Esophagus muscularis mucosa (tissue), 4 donors: ENCODE measurements at regions not wholly inside any gene's neighbourhood (a gene's known extent, or its start where the extent isn't known, plus 50 kb on each side); places are given as distances from the start of the nearest gene placed in this dataset.

Experiments
- DNase-seq: peaks from one replicate; pipeline ENCODE4 v3.0.0-alpha.2; 2017; ENCODE audit errors: extremely low spot score
- H3K27ac ChIP-seq, 4 donors: fragments of 200-600 bp; sonication (generic); replicated peaks in 1 of 4; 1 replicate in 3 of 4; 2 replicates in 1 of 4; pipeline ENCODE4 v1.5.1; 2016 to 2019; ENCODE audit warnings: mild to moderate bottlenecking in 1 of 4
- H3K27me3 ChIP-seq, 4 donors: fragments of 200-600 bp; sonication (generic); one replicate each; pipeline versions ENCODE4 v1.5.1 to v1.6.0; 2016 to 2019
- H3K36me3 ChIP-seq, 4 donors: fragments of 200-600 bp; sonication (generic); one replicate each; pipeline ENCODE4 v1.5.1; 2016 to 2019
- H3K4me1 ChIP-seq, 4 donors: fragments of 200-600 bp; sonication (generic); one replicate each; pipeline ENCODE4 v1.5.1; 2016 to 2019
- H3K4me3 ChIP-seq, 4 donors: fragments of 200-600 bp; sonication (generic); 1 replicate in 2 of 4; 2 replicates in 2 of 4; pipeline ENCODE4 v1.5.1; 2016 to 2019; ENCODE audit warnings: mild to moderate bottlenecking in 4 of 4, moderate library complexity in 1 of 4
- H3K9me3 ChIP-seq, 4 donors: fragments of 200-600 bp; sonication (generic); 1 replicate in 3 of 4; 2 replicates in 1 of 4; pipeline ENCODE4 v1.5.1; 2016 to 2019
- EP300 ChIP-seq: sonication (generic); formaldehyde crosslinking; IDR thresholded peaks from one replicate; pipeline ENCODE4 v1.6.1; 2017; ENCODE audit warnings: antibody characterized with exemption
- POLR2A ChIP-seq: fragments of 450-650 bp; IDR thresholded peaks from one replicate; pipeline ENCODE4 v1.6.1; 2017; ENCODE audit warnings: antibody characterized with exemption, moderate library complexity, mild to moderate bottlenecking, low read depth
- POLR2AphosphoS5 ChIP-seq, 2 donors: sonication (generic); formaldehyde crosslinking; IDR thresholded peaks; one replicate each; pipeline ENCODE4 v1.6.1; 2017; ENCODE audit warnings: antibody characterized with exemption in 2 of 2
- WGBS: methylation state at CpG from one replicate; pipeline ENCODE4 v1.1.5; 2018; 5-methylcytosine and 5-hydroxymethylcytosine counted together
- intact Hi-C: fragments of 100-400 bp; cut with DNase I; formaldehyde crosslinking; loops from one replicate; pipeline ENCODE4 v1.15.1; 2023
- TF ChIP-seq, protein P1 (sequence below), 3 experiments: fragments of 200-600 bp in 2 of 3; fragments of 450-650 bp in 1 of 3; sonication (generic) in 2 of 3; IDR thresholded peaks; one replicate each; pipeline ENCODE4 v1.5.1; 2017 to 2019; ENCODE audit warnings: antibody characterized with exemption in 3 of 3, mild to moderate bottlenecking in 2 of 3, moderate library complexity in 1 of 3

GRCh38 chr2:122949523-122949922 is 1075.6 kb upstream of the CNTNAP5 start:
- Histone ChIP-seq H3K27me3 (no peaks in the 10 kb centered on the region), H3K9me3 (no peaks in the 10 kb centered on the region), H3K36me3 (no peaks in the 10 kb centered on the region), H3K27ac (no peak overlapping the region), H3K4me1 (no peaks in the 10 kb centered on the region), H3K4me3 (no peak overlapping the region)
- intact Hi-C loops = no loop called here
- TF ChIP-seq EP300 (no peak), POLR2AphosphoS5 (IDR thresholded peaks at IDR 0.05) (no peak), POLR2A (no peak)
- TF ChIP-seq, protein P1, sequence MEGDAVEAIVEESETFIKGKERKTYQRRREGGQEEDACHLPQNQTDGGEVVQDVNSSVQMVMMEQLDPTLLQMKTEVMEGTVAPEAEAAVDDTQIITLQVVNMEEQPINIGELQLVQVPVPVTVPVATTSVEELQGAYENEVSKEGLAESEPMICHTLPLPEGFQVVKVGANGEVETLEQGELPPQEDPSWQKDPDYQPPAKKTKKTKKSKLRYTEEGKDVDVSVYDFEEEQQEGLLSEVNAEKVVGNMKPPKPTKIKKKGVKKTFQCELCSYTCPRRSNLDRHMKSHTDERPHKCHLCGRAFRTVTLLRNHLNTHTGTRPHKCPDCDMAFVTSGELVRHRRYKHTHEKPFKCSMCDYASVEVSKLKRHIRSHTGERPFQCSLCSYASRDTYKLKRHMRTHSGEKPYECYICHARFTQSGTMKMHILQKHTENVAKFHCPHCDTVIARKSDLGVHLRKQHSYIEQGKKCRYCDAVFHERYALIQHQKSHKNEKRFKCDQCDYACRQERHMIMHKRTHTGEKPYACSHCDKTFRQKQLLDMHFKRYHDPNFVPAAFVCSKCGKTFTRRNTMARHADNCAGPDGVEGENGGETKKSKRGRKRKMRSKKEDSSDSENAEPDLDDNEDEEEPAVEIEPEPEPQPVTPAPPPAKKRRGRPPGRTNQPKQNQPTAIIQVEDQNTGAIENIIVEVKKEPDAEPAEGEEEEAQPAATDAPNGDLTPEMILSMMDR (IDR thresholded peaks at IDR 0.05) = no peak
- WGBS = 61% methylated on average over 2 of the region's 2 CpGs
- no peak for DNase-seq

DNA sequence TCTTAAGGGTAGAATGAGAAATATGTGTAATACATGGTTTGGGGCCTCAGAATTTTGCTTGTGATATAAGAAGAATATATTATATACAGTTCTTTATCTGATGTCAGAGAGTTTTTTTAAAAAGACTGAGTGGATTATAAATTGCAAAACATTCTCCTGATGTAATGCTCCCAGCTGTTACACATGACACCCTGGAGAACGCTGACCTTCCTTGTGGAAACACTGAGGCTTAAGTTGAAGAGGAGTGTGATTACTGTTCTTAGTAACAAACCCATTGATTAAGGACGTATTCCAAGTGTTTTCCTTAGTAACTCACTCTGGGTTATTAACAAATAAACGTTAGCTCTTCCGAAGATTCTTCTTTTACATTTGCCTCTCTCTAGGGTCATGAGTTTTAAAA is 1069.3 kb upstream of the CNTNAP5 start:
- TF ChIP-seq POLR2AphosphoS5 (IDR thresholded peaks at IDR 0.05) (no peak), POLR2A (no peak), EP300 (no peak)
- TF ChIP-seq, protein P1 (IDR thresholded peaks at IDR 0.05) = no peak
- no peaks in the 10 kb centered on the region for H3K36me3 ChIP-seq
- whole genome bisulfite sequencing = 41% methylated on average over 4 of the region's 4 CpGs
- H3K4me1 ChIP-seq = no peaks in the 10 kb centered on the region
- no peak for DNase-seq
- H3K9me3 ChIP-seq = no peaks in the 10 kb centered on the region
- H3K27me3 ChIP-seq = no peaks in the 10 kb centered on the region
- no peak overlapping the region for H3K27ac ChIP-seq
- intact Hi-C loops = no loop called here
- H3K4me3 ChIP-seq = no peak overlapping the region

DNA sequence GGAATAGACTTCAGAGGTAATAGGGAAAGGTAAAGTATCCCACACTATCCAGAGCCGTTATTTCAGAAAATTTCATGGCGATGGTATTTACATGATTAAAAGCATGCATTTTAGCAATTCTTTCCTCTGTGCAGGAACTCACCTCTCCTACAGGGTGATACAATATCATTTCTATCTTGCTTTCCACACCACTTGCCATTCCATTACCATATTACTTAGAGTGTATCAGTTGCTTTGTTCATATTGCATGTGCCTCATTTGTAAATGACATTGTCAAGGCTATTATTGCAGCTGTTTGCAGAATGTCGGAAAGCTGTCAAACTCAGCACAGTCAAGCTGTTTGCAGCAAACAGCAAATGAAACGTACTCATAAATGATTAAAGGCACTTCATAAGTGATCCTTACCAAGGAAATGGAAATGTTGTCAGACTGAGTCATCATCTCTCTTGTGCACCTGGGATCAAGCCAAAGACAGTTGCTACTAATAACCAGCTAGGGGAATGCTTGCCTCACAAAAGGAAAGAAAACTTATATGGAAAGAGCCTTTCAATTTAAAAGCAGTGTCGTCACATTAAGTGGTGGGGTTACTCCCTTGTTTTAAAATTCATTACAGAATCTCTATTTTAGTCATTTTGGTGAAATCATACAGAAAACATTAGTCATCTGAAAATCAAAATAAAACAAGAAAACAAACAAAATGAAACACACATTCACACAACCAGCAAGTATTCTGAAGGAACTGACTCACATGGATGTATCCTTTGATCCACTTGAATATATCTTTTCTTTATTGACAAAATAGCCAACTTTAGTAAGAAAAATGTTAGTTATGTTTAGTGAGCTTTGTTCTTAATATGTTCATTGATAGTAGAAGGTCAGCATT is 1064.1 kb upstream of the CNTNAP5 start:
- H3K9me3 ChIP-seq = no peaks in the 10 kb centered on the region
- TF ChIP-seq POLR2A (no peak), POLR2AphosphoS5 (IDR thresholded peaks at IDR 0.05) (no peak), EP300 (no peak)
- TF ChIP-seq, protein P1 (IDR thresholded peaks at IDR 0.05) = no peak
- no peak for DNase-seq
- H3K36me3 ChIP-seq = no peaks in the 10 kb centered on the region
- H3K27ac ChIP-seq = no peak overlapping the region
- no peaks in the 10 kb centered on the region for H3K27me3 ChIP-seq
- H3K4me1 ChIP-seq = no peaks in the 10 kb centered on the region
- WGBS = 58% methylated on average over 5 of the region's 5 CpGs
- H3K4me3 ChIP-seq = no peak overlapping the region
- intact Hi-C loops = no loop called here

DNA sequence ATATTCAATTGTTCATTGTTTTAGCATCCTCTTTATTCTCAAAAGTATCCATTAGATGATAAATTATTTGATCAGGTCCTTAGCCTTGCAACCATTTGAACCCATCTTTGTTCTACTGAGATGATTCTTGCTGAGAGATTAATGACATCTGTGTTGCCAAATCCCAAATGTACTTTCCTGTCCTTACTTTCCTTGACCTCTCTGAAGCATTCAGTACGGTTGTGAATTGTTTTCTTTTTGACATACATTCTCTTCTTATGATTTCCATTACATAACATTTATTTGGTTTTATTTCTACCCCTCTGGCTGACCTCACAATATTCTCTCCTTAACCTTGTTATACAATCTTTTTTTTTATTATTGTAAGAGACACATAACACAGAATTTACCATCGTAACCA is 1058.6 kb upstream of the CNTNAP5 start:
- no peaks in the 10 kb centered on the region for H3K4me1 ChIP-seq
- H3K27me3 ChIP-seq = no peaks in the 10 kb centered on the region
- no peak overlapping the region for H3K27ac ChIP-seq
- no peak overlapping the region for H3K4me3 ChIP-seq
- intact Hi-C loops = no loop called here
- no peak for DNase-seq
- WGBS = 78% methylated on average over 2 of the region's 2 CpGs
- no peak for TF ChIP-seq POLR2AphosphoS5 (IDR thresholded peaks at IDR 0.05)
- TF ChIP-seq, protein P1 (IDR thresholded peaks at IDR 0.05) = no peak
- no peak for TF ChIP-seq POLR2A
- TF ChIP-seq EP300 = no peak
- no peaks in the 10 kb centered on the region for H3K36me3 ChIP-seq
- H3K9me3 ChIP-seq = peaks cover 0 to 6% (median 0%) of the 10 kb centered on the region in 4 donors

DNA sequence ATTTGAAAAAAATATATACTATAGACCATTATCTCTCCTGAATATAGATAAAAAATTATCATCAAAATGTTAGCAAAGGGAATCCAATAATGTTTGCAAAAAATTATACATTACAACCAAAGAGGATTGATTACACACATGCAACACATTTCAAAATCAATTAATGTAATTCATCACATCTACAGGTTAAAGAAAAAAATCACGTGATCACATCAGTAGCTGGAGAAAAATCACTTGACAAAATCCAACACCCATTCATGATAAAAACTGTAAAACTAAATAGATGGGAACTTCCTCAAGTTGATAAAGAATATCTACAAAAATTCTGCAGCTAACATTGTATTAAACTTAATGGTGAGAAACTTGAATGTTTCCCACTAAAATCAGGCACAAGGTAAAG is 1047.5 kb upstream of the CNTNAP5 start:
- no peak for TF ChIP-seq POLR2AphosphoS5 (IDR thresholded peaks at IDR 0.05)
- no peak for TF ChIP-seq EP300
- TF ChIP-seq POLR2A = no peak
- TF ChIP-seq, protein P1 (IDR thresholded peaks at IDR 0.05) = no peak
- Histone ChIP-seq H3K36me3 (no peaks in the 10 kb centered on the region), H3K27ac (no peak overlapping the region), H3K9me3 (peaks cover 0 to 6% (median 0%) of the 10 kb centered on the region in 4 donors), H3K27me3 (no peaks in the 10 kb centered on the region), H3K4me1 (no peaks in the 10 kb centered on the region), H3K4me3 (no peak overlapping the region)
- 85% methylated on average over 1 of the region's 1 CpG for WGBS
- DNase-seq = no peak
- intact Hi-C loops = no loop called here
